NCI-H345 (cell line): ENCODE measurements at regions not wholly inside any gene's neighbourhood (a gene's known extent, or its start where the extent isn't known, plus 50 kb on each side); places are given as distances from the start of the nearest gene placed in this dataset.
"Not testable (repeated sequence)": the region's sequence is repeated elsewhere in the genome, so short reads cannot be mapped to it uniquely, and the experiment has no call there.

Experiments
- DNase-seq: peaks from one replicate; lab custom pipeline; 2025; lab: John Stamatoyannopoulos, UW

DNA sequence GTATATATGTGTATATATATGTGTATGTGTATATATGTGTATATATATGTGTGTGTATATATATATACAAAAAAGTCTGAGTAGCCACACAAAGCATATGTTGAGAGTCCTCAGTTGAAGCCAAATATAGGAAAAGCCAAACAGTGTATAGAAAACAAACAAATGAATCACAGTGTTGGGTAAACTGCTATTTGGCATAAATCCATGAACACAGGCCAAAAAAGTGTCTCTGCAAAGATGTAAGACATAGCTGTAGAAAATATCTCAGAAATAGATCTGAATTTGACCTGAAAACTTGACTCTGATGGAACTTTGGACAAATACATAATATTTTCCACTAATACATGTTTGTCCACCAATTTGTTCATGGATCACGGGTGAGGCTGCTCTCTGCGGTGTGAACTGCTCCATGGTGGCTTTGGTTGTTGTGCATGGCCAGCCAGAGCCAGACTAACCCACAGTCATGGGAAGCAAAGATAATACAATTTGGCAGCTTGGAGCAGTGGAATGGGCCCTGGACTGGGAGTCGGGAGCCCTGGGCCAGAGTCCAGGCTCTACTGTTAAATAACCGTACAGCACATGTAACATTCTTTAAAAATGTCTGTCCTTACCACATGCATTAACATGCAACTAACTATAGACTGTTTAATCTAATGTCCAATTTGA is 76.9 kb upstream of the EED start:
- DNase-seq: no peak

DNA sequence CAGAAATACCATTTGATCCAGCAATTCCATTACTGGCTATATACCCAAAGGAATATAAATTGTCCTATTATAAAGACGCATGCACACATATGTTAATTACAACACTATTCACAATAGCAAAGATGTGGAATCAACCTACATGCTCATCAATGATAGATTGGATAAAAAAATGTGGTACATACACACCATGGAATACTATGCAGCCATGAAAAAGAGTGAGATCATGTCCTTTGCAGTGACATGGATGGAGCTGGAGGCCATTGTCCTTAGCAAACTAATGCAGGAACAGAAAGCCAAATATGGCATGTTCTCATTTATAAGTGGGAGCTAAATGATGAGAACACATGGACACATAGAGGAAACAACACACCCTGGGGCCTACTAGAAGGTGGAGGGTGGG is 78.3 kb upstream of the EED start:
- DNase-seq: not testable (repeated sequence)

DNA sequence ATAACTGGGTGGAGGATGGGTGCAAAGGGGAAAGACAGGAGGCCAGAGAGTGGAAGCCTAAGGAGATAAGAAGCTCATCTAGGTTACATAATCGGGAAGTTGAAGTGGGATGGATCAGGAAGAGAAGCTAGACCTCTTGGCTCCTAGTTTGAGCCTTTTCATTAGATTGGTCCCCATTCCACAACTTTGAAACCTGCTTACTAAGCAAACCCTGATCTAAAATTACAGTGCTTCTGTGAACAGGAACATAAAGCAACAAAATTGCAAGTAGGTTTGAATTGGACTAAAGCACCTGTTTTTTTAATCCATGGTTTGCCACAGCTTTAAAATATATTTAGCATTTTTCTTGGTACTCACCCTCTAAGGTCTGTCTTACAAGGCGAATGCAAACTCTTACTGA is 80.4 kb upstream of the EED start:
- DNase-seq: no peak

DNA sequence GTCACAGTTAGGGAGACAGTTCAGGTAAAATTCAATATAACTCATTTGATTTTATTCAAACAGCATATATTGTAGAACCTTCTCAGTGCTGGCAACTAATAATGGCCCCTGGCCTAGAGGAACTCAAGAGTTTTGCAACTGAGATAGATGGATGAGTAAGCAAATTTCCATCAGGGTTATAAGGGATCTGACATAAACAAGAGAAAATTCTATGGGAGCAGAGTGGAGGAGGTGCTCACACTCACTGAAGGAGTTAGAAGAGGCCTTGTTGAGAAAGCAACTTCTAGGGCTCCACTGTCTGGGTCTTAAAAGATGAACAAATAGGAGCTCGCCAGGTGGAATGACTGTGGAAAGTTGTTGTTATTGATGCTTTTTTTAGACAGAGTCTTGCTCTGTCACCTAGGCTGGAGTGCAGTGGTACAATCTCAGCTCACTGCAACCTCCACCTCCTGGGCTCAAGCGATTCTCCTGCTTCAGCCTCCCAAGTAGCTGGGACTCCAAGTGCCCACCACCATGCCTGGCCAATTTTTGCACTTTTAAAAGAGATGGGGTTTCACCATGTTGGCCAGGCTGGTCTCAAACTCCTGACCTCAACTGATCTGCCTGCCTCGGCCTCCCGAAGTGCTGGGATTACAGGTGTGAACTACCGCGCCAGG is 81.2 kb upstream of the EED start:
- DNase-seq: not testable (repeated sequence)

DNA sequence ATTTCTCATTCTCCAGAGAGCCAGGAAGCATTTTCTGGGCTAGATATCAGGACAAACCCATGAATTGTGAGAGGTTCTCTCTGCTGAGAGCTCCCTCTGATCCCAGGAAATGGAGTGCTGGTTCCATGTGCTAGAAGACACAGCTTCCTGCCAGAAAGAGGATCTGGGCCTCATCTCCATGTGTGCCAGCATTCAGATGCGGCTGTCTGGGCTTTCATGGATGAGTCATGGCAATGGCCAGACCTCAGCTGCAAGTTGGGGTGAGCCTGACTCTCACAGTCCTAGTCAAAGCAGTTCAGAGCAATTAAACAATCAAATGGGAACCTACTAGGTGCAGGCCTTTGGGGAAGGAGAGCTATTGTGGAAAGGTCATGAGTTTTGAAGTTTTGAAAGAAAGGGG is 82.3 kb upstream of the EED start:
- DNase-seq: no peak

DNA sequence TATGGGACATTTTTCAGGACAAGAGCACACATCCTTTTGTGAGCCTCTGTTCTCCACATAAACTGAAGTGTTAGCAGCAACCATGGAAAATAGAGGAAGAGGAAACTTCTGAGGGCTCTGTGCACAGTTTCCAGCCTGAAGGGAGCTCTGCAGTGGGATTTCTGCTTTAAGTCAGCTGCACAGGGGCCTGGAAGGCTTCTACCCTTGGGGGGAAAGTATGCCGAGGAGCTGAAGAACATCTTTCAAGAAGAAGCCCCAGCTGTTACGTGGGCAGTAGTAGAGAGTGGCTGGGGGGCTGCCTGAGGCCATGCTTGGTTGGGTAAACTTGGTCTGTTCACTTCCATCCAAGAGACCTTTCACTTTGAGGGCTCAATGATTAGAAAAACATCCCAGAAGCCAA is 82.7 kb upstream of the EED start:
- no peak for DNase-seq

DNA sequence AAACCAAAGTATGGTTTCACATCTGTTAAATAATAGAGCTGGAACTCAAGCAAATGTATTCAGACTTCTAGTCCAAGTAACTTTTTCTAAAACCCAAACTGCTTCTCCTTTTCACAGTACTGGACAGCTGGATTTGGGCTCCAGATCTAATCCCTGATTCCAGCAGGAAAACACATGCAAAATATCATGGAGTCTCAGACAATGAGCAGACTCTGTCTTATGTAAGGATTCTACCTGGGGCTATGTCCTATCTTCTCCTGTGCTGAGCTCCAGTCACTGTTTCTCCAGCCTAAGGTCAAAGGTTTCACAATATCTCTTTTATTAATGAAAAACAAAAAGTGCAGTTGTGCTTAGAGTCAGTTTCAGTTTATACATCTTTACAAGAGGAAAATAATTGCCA is 83.2 kb upstream of the EED start:
- no peak for DNase-seq

DNA sequence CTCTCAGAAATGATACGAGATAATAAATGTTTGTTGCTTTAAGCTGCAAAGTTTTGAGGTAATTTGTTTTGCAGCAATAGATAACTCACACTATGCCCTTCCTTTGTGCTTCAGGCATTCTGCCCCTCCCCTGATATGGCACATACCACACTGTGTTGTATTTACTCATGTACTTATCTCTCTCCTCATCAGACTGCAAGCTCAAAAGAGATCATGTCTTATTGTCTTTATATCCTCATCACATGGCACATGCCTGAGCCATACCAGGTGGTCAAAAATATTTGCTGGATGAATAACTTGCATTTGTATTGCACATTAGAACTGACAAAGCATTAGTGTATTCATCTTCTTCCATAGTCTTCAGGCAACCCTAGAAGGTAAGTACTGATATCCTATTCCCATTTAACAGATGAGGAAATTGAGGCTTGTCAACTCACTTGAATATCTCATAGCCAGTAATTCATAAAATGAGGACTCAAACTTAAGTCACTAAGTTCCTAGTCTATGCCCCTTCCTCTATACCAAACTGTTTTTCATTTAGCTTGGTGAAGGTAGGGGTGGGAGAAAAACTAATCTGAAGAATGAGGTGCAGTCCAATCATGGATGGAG is 83.9 kb upstream of the EED start:
- DNase-seq: peak; percentile 57

DNA sequence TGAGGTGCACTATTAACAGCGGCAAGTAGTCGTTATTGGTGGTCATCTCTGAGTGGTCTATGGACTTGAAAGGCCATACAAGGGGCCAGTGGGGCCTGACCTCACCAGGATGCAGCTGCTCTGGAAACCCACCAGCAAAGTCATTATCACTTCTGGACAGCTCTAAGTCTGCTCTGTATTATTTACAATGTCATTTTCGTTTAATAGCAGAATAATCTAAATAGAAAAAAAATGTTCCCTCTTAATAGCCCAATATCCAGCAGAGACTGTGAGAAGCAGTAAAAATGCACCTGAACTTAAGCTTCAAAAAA is 85.0 kb upstream of the EED start:
- no peak for DNase-seq

DNA sequence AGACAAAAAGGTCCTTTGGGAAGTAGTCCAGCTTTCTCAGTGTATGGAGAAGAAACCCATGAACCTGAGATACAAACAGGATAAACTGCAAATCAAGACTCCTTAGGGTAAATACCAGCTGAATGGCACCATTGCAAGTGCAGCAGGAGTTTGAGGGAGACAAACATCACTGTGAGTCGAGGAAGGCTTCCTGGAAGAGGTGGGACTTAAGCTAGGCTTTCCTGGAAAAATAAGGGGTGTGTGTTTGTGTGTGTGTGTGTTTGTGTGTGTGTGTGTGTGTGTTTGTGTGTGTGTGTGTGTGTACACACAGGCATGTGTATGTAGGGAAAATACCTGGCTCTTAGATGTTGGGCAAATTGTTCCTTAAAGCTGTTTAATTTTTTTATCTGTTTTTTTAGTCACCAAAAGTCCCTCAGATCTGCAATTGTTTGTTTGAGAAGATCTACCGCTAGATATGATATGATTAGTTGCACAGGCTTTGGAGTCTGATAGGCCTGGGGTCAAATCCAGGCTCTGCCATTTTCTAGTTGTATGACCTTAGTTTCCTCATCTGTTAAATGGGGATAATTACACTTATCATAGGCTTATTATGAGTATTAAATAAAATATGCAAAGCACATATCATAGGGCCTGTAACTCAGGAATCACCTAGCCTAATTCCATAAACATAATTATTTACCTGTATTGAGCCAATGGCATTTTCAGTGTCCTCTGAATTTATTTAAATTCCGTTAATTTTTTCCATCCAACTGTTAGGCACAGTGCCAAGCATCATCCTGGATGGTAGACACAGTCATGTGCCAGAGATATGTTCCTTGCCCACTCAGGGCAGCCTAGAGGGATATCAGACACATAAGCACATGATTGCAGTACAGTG is 85.6 kb upstream of the EED start:
- no peak for DNase-seq

DNA sequence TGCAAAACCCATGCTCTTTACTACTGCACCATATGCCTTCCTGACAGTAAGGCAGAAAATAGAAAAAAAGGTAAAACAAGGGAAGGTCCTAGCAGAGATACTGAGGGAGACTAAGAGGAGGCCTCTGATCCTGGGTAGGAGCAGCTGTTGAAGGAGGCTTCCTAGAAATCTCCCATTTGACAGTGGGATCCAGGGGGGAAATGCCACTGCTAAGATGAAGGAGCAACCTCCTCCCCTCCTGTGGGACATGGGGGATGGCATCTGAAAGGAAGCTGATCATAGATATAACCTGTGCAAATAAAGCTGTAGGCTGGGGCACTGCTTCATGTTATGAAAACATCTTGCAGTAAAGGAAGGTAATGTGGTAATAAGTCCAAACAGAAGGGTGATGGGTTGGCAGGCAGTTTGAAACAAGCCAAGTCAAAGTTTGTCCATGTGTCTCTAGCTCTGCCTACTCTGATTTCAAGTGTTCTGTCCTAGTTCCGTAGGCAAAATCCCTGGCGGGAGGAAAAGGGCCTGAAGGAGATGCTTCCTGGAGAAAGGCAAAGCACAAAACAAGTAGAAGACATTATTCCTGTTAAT is 86.7 kb upstream of the EED start:
- no peak for DNase-seq

DNA sequence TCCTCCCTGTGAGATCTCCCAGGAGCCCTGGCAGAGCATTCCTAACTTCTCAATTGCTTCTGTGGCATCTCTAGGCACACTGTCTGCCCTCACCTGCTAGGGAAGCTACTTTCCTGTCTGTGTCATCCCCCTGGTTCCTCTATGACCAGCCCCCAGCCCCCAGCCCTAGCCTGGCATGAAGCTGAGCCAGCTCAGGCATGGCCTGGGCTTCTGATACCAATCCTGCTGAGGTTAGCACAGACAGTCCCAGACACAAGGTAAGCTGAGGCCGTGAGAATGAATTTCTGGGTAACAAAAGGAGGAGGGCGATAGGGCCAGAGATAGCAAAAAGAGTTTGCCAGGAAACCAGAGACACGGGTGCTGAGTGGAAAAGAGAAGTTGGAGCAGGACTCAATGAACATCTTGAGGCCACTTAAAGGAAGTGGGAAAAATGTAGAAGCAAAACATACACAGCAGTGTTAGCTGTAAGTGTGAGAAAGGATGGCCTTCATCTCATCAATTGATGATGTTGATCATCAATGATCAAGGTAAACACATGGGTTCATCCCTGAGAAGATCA is 87.6 kb upstream of the PICALM start:
- DNase-seq: no peak

DNA sequence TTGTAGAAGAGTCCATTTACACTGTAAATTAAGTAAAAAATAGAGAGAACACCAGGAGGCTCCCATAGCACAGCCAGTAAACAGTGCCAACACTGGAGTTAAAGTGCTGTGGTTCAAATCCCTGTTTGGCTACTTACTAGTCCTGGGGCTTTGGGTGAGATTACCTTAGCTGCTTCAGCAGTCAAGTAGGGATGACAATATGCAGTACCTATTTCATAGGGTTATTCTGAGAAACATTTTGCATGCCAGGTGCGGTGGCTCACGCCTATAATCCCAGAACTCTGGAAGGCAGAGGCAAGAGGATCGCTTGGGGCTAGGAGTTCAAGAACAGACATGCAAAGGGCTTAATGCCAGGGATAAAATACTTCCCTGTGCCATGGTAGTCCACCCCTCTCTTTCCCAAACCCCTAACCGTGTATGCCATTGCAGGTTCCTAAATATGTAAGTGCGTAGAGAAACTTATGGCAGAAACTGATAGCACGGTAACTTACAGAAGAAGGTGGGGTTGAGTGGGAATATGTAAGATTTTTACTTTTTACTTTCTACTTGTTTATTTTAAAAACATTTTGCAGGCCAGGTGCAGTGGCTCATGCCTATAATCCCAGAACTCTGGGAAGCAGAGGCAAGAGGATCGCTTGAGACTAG is 86.4 kb upstream of the PICALM start:
- DNase-seq: no peak

DNA sequence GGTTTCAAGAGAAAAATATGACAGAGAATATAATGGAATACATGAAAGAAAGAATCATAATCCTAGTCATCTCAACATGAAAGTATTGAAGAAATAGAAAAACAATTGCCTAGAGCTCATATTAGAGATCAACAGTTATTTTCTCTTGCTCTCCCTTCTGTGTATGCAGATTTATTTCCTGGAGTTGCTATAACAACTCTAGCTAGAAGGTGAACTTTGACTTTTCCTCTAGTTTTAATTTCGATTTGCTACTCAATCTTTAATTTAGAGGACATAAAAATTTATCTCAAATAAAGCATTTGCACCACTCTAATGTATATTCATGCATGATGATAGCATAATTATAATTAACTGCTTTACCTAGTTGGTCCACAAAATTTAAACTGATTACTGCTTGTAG is 84.6 kb upstream of the PICALM start:
- DNase-seq: no peak

DNA sequence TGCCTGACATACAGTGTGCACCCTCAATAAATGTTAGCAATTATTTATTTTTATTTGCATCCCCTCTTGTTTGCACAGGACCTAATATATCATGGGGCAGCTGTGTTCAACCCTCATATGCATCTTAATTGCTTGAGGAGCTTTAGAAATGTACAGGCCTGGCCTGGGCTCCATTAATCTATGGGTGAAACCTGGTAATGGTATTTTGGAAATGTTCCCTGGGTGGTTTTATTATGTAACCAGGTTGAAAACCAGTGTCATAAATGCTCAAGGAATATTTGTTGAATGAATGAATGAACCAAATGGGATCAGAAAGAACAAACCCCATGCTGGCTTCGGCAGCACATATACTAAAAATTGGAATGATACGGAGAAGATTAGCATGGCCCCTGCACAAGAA is 84.0 kb upstream of the PICALM start:
- DNase-seq: no peak

DNA sequence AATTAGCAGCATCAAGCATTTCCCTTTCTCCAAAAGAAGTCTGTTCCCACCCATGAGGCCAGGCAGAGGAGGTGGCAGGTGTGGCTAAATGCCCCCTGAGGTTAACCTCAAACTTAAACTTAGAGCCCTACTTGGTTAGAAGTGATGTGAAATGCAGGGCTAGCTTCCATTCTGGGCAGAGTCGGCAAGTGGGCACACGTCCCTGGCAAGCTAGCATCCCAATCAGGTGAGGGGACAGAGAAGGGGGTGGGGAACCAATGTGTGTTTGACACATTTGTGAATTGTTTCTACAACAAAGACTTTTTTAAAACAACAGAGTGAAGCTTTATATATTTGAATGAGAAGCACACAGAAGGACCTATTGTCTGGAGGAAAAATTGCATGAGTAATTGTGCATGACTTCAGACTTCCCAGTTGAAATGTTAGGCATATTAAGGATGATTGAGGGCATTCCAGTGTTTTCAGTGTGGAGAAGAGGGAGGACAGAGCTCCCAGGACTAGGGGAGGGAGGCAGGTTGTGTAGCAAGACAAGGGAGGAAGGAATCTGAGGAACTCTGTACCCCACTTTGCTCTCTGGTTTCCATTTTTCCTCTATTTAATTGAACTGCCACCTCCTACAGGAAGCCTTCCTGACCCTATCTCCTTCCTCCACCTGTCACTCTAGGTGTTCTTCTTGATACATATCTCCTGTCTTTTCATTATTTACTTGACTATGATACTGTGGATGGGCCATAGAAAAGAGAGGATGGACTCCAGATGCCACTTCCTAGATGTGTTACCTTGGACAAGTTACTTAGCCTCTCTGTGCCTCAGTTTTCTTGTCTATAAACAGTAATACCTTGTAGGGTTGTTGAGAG is 83.3 kb upstream of the PICALM start:
- no peak for DNase-seq

DNA sequence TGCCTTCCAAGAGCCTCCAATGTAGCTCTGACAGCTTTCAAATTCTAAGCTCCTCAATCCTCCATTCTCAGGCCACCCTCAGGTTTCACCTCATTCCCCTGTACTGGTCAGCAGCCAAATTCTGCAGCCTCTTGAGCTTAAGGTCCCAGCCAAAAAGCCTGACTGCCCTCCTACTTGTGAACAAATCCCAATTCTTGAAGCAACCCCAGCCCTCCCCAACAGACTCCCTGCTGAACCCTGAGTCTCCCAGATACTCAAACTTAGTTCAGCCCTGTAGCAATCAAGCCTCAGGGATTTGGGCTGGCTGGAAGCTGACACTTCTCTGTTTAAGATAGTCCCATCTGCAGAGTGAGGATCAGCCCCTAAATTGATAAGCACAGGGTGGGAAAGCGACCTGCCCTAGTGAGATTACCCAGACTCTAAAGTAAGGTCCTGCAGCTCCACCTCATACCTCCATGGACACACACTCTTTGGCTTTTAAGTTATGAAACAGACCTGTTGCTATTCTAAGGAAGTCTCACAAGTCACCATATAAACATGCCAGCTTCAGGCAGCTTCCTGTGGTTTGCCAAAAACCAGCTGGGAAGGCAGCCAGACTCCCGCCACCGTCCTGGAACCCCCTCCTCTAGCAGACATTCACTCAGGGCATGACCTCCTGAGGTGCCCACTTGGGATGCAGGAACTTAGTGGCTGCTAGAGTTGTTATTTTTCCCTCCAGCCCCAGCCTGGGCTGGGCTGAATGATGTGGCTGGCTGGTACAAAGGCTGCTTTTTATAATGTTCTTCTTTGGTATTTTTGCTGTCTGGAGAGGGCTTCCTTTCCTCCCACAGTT is 82.5 kb upstream of the PICALM start:
- DNase-seq: no peak

DNA sequence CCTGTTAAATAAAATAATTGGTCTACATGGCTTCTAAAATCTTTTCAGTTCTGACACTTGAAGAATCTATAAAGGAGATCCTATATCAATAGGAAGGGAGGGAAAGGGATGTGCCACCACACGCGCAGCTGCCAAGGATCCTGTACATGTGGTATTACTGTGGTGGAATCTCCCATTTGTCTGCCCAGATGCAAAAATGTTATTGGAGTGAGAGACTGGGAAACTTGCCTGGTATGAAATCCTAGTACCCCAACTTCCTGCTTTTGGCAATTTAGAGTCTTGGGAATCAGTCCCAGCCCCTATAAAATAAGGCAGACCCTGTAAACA is 81.9 kb upstream of the PICALM start:
- no peak for DNase-seq

DNA sequence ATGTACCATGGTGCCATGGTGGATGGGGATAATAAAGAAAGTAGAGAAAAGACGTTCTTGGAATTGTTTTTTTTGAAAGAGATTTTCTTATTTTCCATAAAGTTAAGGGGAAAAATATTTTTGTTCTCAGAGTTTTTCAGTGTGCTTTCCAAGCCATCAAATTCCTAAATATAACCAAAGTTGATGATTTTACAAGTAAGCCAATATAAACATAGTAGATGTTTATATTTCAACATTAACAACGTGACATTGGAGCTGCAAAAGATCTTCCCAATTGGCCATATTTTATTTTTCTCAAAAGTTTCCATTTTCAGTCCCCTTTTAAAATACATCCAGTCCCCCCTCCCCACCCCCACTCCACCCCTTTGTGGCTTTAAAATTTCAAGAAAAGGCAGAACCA is 80.9 kb upstream of the PICALM start:
- DNase-seq: no peak

DNA sequence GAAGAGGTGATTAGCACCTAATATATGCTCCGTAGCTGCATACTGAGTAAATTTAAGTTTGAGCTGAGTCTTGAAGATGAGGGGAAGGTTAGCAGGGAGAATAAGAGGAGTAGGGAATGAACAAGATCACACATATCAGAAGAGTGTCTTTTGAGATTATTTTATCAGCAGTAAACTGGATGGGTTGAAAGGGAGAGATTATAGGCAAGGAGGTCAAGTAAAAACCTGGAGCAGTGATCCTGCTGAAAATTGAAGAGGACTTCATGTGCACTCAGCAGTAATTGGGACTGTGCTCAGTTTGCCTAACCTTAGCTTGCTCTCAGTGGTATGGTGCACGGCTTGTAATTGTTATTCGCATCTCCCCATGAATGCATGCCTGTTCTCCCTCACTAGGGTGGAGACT is 79.5 kb upstream of the PICALM start:
- no peak for DNase-seq
